Fibroblast of lung (primary cell): ENCODE measurements at regions not wholly inside any gene's neighbourhood (a gene's known extent, or its start where the extent isn't known, plus 50 kb on each side); places are given as distances from the start of the nearest gene placed in this dataset.
A peak's percentile ranks its signal among the peaks of the same experiment; 100 is the strongest.

Experiments
- DNase-seq, 2 donors: peaks; one replicate each; pipeline versions ENCODE4 v3.0.0 to v3.0.0-alpha.2; 2010; ENCODE audit warnings: low read depth in 2 of 2
- H2AFZ ChIP-seq: 2 replicates; pipeline ENCODE4 v1.5.1; 2012; ENCODE audit warnings: low read length, control low read depth, inconsistent platforms
- H3K27ac ChIP-seq: 2 replicates; pipeline ENCODE4 v1.5.1; 2011; ENCODE audit warnings: low read length, control low read depth; ENCODE audit not compliant: insufficient read depth
- H3K27me3 ChIP-seq: 2 replicates; pipeline ENCODE4 v1.5.1; 2011; ENCODE audit warnings: mild to moderate bottlenecking, low read length; ENCODE audit not compliant: control insufficient read depth, insufficient read depth
- H3K36me3 ChIP-seq: 2 replicates; pipeline ENCODE4 v1.5.1; 2011; ENCODE audit warnings: low read length; ENCODE audit not compliant: control insufficient read depth, insufficient read depth
- H3K4me1 ChIP-seq: 2 replicates; pipeline ENCODE4 v1.5.1; 2011; ENCODE audit warnings: low read length; ENCODE audit not compliant: control insufficient read depth, insufficient read depth; ENCODE audit errors: extremely low read depth
- H3K4me2 ChIP-seq: 2 replicates; pipeline ENCODE4 v1.5.1; 2011; ENCODE audit warnings: low read length, control low read depth; ENCODE audit not compliant: insufficient read depth; ENCODE audit errors: extremely low read depth
- H3K4me3 ChIP-seq, 4 experiments: fragments of 200-600 bp in 1 of 4; sonication (generic) in 1 of 4; replicated peaks in 1 of 4; 2 replicates each; pipeline ENCODE4 v1.5.1; 2011 to 2016; ENCODE audit warnings: low read length in 4 of 4, low read depth in 3 of 4, mild to moderate bottlenecking in 3 of 4, control low read depth in 2 of 4, inconsistent platforms in 1 of 4, mixed read lengths in 1 of 4; ENCODE audit not compliant: insufficient read depth in 1 of 4; ENCODE audit errors: control extremely low read depth in 1 of 4
- H3K79me2 ChIP-seq: 2 replicates; pipeline ENCODE4 v1.5.1; 2012; ENCODE audit warnings: mild to moderate bottlenecking, low read length, inconsistent platforms; ENCODE audit not compliant: control insufficient read depth, insufficient read depth
- H3K9ac ChIP-seq: 2 replicates; pipeline ENCODE4 v1.5.1; 2011; ENCODE audit warnings: mild to moderate bottlenecking, low read length, control low read depth; ENCODE audit not compliant: insufficient read depth
- H3K9me3 ChIP-seq: 2 replicates; pipeline ENCODE4 v1.5.1; 2012; ENCODE audit warnings: low read depth, low read length; ENCODE audit not compliant: control insufficient read depth, insufficient read depth
- H4K20me1 ChIP-seq: 2 replicates; pipeline ENCODE4 v1.5.1; 2011; ENCODE audit warnings: low read length; ENCODE audit not compliant: control insufficient read depth, insufficient read depth; ENCODE audit errors: extremely low read depth
- CTCF ChIP-seq, 2 donors: IDR thresholded peaks in 1 of 2; conservative IDR thresholded peaks in 1 of 2; 1 replicate in 1 of 2; 2 replicates in 1 of 2; pipeline ENCODE4 v1.5.1; 2011 to 2012; ENCODE audit warnings: low read length in 2 of 2, control low read depth in 1 of 2, inconsistent platforms in 1 of 2, low read depth in 1 of 2, mild to moderate bottlenecking in 1 of 2
- EZH2 ChIP-seq: IDR thresholded peaks from 2 replicates; pipeline ENCODE4 v1.5.1; 2012; ENCODE audit warnings: low read length, control low read depth, mild to moderate bottlenecking; ENCODE audit errors: missing control alignments

DNA sequence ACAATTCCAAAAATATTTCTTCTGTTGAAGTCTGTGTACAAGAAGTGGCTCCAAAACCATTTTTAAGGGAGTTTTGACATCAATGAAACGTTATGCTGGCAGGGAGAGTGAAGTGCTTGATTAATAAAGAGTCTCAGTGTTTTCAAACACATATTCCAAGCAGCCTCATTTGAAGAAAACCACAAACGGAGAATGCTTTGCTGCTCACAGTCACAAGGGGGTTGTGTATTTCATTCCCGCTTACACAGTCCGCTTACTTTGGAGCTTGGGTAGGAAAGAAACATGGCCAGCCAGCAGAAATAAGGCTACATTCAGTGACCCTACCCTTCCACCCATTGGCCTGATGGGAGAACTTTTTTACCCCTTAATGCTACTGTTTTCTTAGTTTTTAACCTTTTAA is 586.2 kb downstream of the RAB28 start:
- Histone ChIP-seq H2AFZ (no peak overlapping the region), H3K9me3 (no peaks in the 10 kb centered on the region), H3K79me2 (no peaks in the 10 kb centered on the region), H3K36me3 (no peaks in the 10 kb centered on the region), H3K27me3 (no peaks in the 10 kb centered on the region), H4K20me1 (no peaks in the 10 kb centered on the region), H3K4me1 (no peaks in the 10 kb centered on the region), H3K27ac (no peak overlapping the region), H3K9ac (no peak overlapping the region), H3K4me3 (no peak overlapping the region), H3K4me2 (no peak overlapping the region)
- DNase-seq: no peak
- no peak for TF ChIP-seq EZH2
- no peak for TF ChIP-seq CTCF (conservative IDR thresholded peaks at IDR 0.05 in 1 of 2, IDR thresholded peaks at IDR 0.05 in 1 of 2; ENCODE audit: low read depth in 1 of 2, low read length in 2 of 2)

DNA sequence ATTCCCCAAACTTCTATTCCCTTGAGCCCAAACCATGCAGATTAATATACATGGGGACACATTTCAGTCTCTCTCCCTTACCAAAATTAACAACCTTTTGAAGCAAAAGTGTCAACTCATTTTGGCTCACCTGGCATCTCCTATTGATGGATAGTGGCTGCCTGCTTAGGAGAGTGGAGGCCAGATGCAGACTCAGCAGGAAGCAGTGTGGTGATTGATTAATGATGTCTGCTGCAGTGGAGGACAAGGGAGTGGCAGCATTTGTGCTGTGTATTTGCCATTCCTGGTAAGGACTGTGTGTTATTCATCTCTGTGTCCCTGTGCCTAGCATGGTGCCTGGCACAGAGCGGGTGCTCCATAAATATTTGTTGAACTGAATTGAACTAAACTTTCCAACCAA is 590.1 kb downstream of the RAB28 start:
- H3K79me2 ChIP-seq: no peaks in the 10 kb centered on the region
- no peak overlapping the region for H3K27ac ChIP-seq
- H3K27me3 ChIP-seq: no peaks in the 10 kb centered on the region
- no peak for DNase-seq
- no peak overlapping the region for H3K9ac ChIP-seq
- H3K4me3 ChIP-seq: no peak overlapping the region
- H3K9me3 ChIP-seq: no peaks in the 10 kb centered on the region
- H4K20me1 ChIP-seq: no peaks in the 10 kb centered on the region
- no peaks in the 10 kb centered on the region for H3K4me1 ChIP-seq
- H3K36me3 ChIP-seq: no peaks in the 10 kb centered on the region
- TF ChIP-seq EZH2 (no peak), CTCF (conservative IDR thresholded peaks at IDR 0.05 in 1 of 2, IDR thresholded peaks at IDR 0.05 in 1 of 2; ENCODE audit: low read depth in 1 of 2, low read length in 2 of 2) (no peak)
- no peak overlapping the region for H2AFZ ChIP-seq
- H3K4me2 ChIP-seq: no peak overlapping the region

GRCh38 chr4:12889054-12889453 is 595.1 kb downstream of the RAB28 start:
- no peak overlapping the region for H3K9ac ChIP-seq
- no peak overlapping the region for H3K4me3 ChIP-seq
- no peaks in the 10 kb centered on the region for H3K27me3 ChIP-seq
- H2AFZ ChIP-seq: no peak overlapping the region
- no peaks in the 10 kb centered on the region for H3K4me1 ChIP-seq
- no peak for TF ChIP-seq CTCF (conservative IDR thresholded peaks at IDR 0.05 in 1 of 2, IDR thresholded peaks at IDR 0.05 in 1 of 2; ENCODE audit: low read depth in 1 of 2, low read length in 2 of 2)
- TF ChIP-seq EZH2: no peak
- peak in 1 of 2 donors; percentile 11 for DNase-seq
- H3K36me3 ChIP-seq: no peaks in the 10 kb centered on the region
- no peak overlapping the region for H3K4me2 ChIP-seq
- H3K27ac ChIP-seq: no peak overlapping the region
- no peaks in the 10 kb centered on the region for H3K79me2 ChIP-seq
- H4K20me1 ChIP-seq: no peaks in the 10 kb centered on the region
- H3K9me3 ChIP-seq: no peaks in the 10 kb centered on the region
